Activated naive CD8-positive, alpha-beta T cell treated with anti-CD3 and anti-CD28 coated beads, Interleukin-2, amount 50 U/mL, for 24 hours (primary cell): ENCODE measurements at regions not wholly inside any gene's neighbourhood (a gene's known extent, or its start where the extent isn't known, plus 50 kb on each side); places are given as distances from the start of the nearest gene placed in this dataset.
"Not testable (repeated sequence)": the region's sequence is repeated elsewhere in the genome, so short reads cannot be mapped to it uniquely, and the experiment has no call there.

Source experiments
- ATAC-seq: fragments of 150-1000 bp; cut with Tn5 transposase; one replicate; pipeline ENCODE4 v1.10.0; 2021
- DNase-seq: peaks from one replicate; pipeline ENCODE4 v3.0.0; 2021
- H3K27ac Mint-ChIP-seq: one replicate; pipeline ENCODE4 v1.8.0; 2021; ENCODE audit warnings: mild to moderate bottlenecking, mixed read lengths
- H3K27me3 Mint-ChIP-seq: one replicate; pipeline ENCODE4 v1.8.0; 2021; ENCODE audit warnings: mixed read lengths
- H3K36me3 Mint-ChIP-seq: one replicate; pipeline ENCODE4 v1.8.0; 2021; ENCODE audit warnings: low read depth, mixed read lengths
- H3K4me1 Mint-ChIP-seq: one replicate; pipeline ENCODE4 v1.8.0; 2021; ENCODE audit warnings: mixed read lengths
- H3K4me3 Mint-ChIP-seq: one replicate; pipeline ENCODE4 v1.8.0; 2021; ENCODE audit warnings: mild to moderate bottlenecking, moderate library complexity, mixed read lengths
- H3K9me3 Mint-ChIP-seq: one replicate; pipeline ENCODE4 v1.8.0; 2021; ENCODE audit warnings: mixed read lengths

DNA sequence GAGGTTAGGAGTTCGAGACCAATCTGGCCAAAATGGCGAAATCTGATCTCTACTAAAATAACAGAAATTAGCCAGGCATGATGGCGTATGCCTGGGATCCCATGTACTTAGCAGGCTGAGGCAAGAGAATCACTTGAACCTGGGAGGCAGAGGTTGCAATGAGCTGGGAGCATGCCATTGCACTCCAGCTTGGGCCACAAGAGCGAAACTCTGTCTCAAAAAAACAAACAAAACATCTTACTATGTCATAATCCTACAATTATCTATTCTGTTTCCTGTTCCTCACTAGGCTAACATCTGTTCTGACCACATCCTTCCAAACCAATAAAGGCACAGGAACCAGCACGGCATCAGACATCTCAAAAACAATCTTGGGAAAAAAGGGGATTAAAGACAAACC is 361.8 kb upstream of the UBE2E3 start:
- Mint-ChIP-seq H3K9me3 (peaks cover 4% of the 10 kb centered on the region), H3K27me3 (peaks cover 2% of the 10 kb centered on the region), H3K4me1 (no peaks in the 10 kb centered on the region), H3K4me3 (no peak overlapping the region), H3K27ac (no peak overlapping the region), H3K36me3 (no peaks in the 10 kb centered on the region)
- ATAC-seq (no peak), DNase-seq (no peak)

DNA sequence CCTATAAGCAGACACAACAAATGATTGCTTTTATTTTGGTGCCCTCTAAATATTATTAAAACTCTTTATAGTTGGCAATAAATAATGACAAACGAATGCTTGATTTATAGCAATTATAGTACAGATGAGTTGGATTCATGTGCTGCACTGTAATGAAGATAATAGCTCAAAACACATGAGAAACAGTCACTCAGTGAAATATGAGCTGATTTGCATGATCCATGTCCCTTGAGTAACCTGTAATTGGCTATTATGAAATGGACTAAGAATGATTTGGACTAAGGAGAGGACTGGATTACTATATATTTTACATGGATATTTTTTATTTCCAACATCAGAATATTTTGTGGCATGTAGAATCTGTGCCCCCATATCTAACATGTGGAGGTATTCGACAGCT is 365.6 kb upstream of the UBE2E3 start:
- Mint-ChIP-seq H3K27me3 (peaks cover 2% of the 10 kb centered on the region), H3K36me3 (no peaks in the 10 kb centered on the region), H3K4me3 (no peak overlapping the region), H3K9me3 (no peaks in the 10 kb centered on the region), H3K27ac (no peak overlapping the region), H3K4me1 (no peaks in the 10 kb centered on the region)
- DNase-seq (no peak), ATAC-seq (no peak)

DNA sequence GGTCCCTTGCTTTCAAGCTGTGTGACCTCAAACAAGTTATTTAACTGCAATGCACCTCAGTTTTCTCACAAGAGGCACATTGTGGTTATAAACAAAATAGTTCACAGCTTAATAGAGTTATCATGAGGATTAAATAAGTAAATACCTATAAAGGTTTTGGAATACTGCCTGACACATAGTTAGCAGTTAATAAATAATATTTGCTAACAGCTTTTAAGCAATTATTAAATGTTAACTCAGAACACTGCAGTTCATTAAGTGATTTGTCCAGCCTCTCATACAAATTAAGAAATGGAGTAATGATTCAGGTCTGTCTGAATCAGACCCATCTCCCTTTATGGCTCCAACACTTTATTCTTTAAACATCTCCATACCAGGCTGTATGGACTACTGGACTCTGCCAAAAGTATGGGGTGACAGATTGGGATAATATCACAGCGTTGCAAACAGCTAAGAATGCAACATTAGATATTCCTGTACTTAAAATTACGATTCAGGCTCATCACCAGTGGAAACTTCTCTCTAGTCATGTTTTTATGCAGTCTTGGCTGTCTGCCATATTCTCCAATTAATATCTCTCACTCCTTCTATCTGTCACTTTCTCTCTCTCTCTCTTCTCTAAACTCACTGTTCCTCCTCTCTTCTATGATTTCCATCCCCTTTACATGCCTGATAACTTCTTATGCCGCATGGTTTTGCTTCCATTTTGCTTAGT is 370.6 kb upstream of the UBE2E3 start:
- Mint-ChIP-seq H3K4me1 (no peaks in the 10 kb centered on the region), H3K4me3 (no peak overlapping the region), H3K27me3 (no peaks in the 10 kb centered on the region), H3K36me3 (no peaks in the 10 kb centered on the region), H3K9me3 (no peaks in the 10 kb centered on the region), H3K27ac (no peak overlapping the region)
- no peak for ATAC-seq
- no peak for DNase-seq

DNA sequence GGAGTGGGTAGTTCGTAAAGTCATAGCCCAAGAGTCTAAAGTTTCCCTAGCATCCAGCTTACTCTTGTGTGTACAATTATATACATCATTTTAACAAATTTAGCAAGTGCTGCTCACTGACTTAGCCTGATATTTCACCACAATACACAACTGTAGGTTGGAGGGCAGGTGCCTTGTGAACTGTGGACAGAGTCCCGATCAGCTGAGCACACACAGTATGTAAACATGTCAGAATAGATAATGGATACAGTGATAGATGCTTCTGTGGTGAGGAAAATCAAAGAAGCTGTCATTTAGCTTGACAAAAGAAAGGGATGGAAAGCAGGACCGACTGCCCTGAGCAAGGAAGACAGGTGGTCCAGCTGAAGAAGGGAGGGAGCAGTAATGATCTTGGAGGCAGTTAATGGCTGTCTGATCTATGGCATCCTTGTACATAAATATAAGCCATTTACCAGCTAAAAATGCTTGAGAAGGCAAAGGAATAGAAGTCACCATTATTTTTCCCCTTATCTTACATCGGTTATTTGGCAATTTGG is 372.8 kb upstream of the UBE2E3 start:
- no peaks in the 10 kb centered on the region for H3K36me3 Mint-ChIP-seq
- H3K4me3 Mint-ChIP-seq, result no peak overlapping the region
- no peaks in the 10 kb centered on the region for H3K4me1 Mint-ChIP-seq
- no peak for DNase-seq
- ATAC-seq, result no peak
- no peak overlapping the region for H3K27ac Mint-ChIP-seq
- no peaks in the 10 kb centered on the region for H3K27me3 Mint-ChIP-seq
- H3K9me3 Mint-ChIP-seq, result no peaks in the 10 kb centered on the region

DNA sequence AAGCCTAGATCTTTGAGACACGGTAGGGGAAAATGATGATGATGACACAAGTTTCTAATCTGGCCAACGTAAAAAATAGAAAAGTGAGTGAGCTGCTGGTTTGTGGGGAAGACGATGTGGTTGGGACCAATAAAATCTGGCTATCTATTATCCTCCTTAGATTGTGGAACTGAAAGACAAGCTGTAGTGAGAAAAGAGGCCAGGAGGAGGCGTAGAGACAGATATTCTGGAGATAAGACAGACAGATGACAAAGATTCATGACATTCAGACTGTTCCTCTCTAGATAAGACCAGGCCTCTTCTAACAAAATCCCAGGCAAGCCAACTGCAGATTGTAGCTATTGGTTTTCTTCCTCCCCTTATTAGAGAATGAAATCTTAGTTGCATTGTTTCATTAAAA is 376.3 kb upstream of the UBE2E3 start:
- Mint-ChIP-seq H3K36me3 (no peaks in the 10 kb centered on the region), H3K27ac (no peak overlapping the region), H3K4me3 (no peak overlapping the region), H3K4me1 (no peaks in the 10 kb centered on the region), H3K9me3 (no peaks in the 10 kb centered on the region), H3K27me3 (no peaks in the 10 kb centered on the region)
- ATAC-seq (no peak), DNase-seq (no peak)

DNA sequence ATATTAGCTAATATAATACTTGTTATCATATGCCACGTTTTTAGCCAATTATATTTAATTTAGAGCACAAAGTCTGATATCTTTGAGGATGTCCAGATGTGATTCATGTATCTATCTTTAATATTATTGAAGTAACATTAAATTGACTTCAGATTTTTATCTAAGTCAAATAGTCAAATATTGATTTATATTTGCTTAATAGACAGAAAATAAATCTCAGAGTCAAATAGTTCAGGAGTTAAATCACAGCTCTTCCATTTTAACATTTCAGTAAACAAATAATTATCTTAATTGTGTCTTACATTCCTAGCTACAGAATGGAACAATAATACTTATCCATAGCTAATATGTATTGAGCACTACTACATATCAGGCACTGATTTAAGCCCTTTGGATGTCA is 379.4 kb upstream of the UBE2E3 start:
- no peak for ATAC-seq
- no peak overlapping the region for H3K27ac Mint-ChIP-seq
- H3K9me3 Mint-ChIP-seq, result peaks cover 3% of the 10 kb centered on the region

DNA sequence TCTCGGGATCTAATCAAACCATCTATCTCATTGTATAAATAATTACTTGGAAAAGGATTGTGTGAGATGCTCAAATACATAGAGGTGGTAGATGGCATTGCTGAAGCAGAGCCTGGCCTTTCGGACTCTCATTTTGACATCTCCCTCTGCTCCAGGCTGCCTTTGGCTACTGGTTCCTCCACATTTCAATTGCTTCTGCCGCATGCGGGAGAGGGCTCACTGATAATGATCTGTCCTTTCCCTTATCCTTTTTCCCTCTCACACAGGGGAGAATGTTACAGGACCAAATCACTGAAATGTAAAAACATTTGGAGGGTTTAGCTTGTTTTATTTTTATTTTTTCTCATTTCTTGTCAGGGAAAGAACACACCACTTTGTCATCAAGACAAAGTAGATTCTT is 380.6 kb upstream of the UBE2E3 start:
- no peak for DNase-seq
- Mint-ChIP-seq H3K4me3 (no peak overlapping the region), H3K27ac (no peak overlapping the region), H3K4me1 (no peaks in the 10 kb centered on the region), H3K36me3 (no peaks in the 10 kb centered on the region), H3K9me3 (peaks cover 3% of the 10 kb centered on the region), H3K27me3 (no peaks in the 10 kb centered on the region)
- ATAC-seq, result no peak

More for the DNA sequence above, 379.4 kb upstream of the UBE2E3 start:
- DNase-seq, result no peak
- no peaks in the 10 kb centered on the region for H3K36me3 Mint-ChIP-seq
- no peaks in the 10 kb centered on the region for H3K27me3 Mint-ChIP-seq
- H3K4me3 Mint-ChIP-seq, result no peak overlapping the region
- H3K4me1 Mint-ChIP-seq, result no peaks in the 10 kb centered on the region

DNA sequence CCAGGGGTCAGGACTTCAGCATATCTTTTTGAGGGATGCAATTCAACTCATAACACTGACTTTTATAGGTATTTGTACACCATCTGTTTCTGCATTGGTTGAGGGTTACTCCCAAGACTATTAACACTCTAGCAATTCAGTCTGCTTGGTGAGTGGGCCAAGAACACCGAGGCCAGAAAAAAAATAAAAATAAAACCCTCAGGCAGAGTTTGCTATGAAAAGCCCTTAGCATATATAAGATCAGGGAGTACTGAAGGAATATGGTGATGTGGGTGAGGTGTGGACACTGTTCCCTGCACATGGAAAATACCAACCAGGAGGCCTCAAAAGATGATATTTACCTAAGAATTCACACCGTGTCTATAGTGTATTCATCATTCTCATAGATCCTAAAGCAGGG is 383.2 kb upstream of the UBE2E3 start:
- peaks cover 3% of the 10 kb centered on the region for H3K9me3 Mint-ChIP-seq
- H3K4me3 Mint-ChIP-seq, result no peak overlapping the region
- ATAC-seq (no peak), DNase-seq (no peak)
- H3K4me1 Mint-ChIP-seq, result no peaks in the 10 kb centered on the region
- no peak overlapping the region for H3K27ac Mint-ChIP-seq
- no peaks in the 10 kb centered on the region for H3K36me3 Mint-ChIP-seq
- no peaks in the 10 kb centered on the region for H3K27me3 Mint-ChIP-seq

DNA sequence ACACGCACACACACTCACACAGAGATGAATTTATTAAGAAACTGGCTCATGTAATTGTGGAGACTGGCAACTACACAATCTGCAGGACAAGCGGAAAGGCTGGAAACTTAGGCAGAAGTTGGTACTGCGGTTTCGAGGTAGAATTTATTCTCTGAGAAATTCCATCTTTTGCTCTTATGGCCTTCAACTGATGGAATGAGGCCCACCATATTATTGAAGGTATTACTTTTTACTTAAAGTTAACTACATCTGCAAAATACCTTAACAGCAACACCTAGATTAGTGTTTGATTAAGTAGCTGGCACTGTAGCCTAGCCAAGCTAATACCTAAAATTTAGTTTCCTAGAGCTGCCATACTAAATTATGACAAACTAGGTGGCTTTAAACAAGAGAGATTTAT is 384.0 kb upstream of the UBE2E3 start:
- Mint-ChIP-seq H3K4me3 (no peak overlapping the region), H3K4me1 (peaks cover 3% of the 10 kb centered on the region), H3K36me3 (no peaks in the 10 kb centered on the region), H3K9me3 (peaks cover 3% of the 10 kb centered on the region), H3K27me3 (no peaks in the 10 kb centered on the region), H3K27ac (no peak overlapping the region)
- ATAC-seq, result no peak
- DNase-seq, result no peak

DNA sequence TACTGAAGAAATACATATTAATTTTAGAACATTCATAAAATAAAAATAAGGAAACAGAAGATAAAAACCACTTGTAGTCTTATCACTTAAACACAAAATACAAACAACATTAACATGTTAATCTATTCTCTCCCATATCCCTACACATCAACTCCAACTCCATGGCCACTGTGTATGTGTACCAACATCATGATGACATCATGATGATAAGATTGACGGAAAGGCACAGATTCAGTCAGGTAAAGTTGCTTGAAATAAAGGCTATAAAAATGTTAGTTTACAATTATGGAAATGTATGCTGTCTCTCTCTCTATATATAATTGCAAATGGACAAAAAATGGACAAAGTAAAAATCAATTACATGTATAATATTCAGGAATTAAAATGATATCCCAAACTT is 388.5 kb upstream of the UBE2E3 start:
- Mint-ChIP-seq H3K27ac (no peak overlapping the region), H3K27me3 (no peaks in the 10 kb centered on the region), H3K4me1 (peaks cover 12% of the 10 kb centered on the region), H3K36me3 (peaks cover 2% of the 10 kb centered on the region), H3K9me3 (peaks cover 22% of the 10 kb centered on the region), H3K4me3 (no peak overlapping the region)
- ATAC-seq, result no peak
- DNase-seq, result no peak

DNA sequence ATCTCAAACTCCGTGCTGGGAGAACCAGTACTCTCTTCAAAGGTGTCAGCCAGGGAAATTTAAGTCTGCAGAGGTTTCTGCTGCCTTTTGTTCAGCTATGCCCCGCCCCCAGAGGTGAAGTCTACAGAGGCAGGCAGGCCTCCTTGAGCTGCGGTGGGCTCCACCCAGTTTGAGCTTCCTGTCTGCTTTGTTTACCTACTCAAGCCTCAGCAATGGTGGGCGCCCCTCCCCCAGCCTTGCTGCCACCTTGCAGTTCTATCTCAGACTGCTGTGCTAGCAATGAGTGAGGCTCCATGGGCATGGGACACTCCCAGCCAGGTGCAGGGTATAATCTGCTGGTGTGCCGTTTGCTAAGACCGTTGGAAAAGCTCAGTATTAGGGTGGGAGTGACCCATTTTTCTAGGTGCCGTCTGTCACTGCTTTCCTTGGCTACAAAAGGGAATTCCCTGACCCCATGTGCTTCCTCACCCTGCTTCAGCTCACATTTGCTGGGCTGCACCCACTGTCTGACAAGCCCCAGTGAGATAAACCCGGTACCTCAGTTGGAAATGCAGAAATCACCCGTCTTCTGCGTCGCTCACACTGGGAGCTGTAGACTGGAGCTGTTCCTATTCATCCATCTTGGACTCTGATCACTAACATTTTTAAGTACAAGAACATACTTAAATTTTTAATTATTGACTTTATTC is 389.2 kb upstream of the UBE2E3 start:
- not testable (repeated sequence) for DNase-seq, H3K27me3 Mint-ChIP-seq, H3K27ac Mint-ChIP-seq, ATAC-seq, H3K36me3 Mint-ChIP-seq, H3K4me3 Mint-ChIP-seq
- Mint-ChIP-seq H3K4me1 (peaks cover 12% of the 10 kb centered on the region), H3K9me3 (peaks cover 20% of the 10 kb centered on the region)

DNA sequence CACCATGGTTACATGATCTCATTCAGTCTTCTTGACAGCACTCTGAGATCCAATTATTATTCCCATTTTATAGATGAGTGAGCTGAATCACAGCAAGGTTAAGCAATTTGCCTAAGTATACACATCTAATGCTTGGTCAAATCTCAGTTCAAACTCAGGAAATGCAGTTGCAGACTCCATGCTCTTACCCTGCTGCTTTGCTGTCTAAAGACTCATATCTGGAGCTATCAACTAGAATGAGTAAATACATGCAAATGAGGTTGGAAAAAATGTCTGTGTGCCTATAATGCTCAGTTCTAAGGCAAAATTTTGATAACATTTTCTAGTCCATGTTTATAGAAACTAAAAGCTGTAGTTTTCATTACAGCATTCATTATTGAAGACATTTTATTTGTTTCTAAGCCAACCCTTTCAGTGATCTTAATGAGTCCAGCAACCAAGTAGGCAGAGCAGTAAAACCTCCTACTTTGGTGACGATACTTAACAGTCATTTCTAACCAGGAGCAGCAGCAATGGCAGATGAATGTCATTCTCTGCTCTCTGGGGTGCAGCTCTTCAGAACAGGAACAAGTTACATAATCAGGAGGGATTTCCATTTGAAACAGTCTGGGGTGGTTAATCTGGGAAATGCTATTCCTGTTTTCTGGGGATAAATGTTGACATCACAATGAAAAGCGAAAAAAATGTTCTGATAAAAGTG is 396.8 kb upstream of the UBE2E3 start:
- no peaks in the 10 kb centered on the region for H3K27me3 Mint-ChIP-seq
- peaks cover 6% of the 10 kb centered on the region for H3K9me3 Mint-ChIP-seq
- no peak overlapping the region for H3K27ac Mint-ChIP-seq
- no peaks in the 10 kb centered on the region for H3K36me3 Mint-ChIP-seq
- DNase-seq, result no peak
- no peak for ATAC-seq
- H3K4me1 Mint-ChIP-seq, result no peaks in the 10 kb centered on the region
- no peak overlapping the region for H3K4me3 Mint-ChIP-seq

DNA sequence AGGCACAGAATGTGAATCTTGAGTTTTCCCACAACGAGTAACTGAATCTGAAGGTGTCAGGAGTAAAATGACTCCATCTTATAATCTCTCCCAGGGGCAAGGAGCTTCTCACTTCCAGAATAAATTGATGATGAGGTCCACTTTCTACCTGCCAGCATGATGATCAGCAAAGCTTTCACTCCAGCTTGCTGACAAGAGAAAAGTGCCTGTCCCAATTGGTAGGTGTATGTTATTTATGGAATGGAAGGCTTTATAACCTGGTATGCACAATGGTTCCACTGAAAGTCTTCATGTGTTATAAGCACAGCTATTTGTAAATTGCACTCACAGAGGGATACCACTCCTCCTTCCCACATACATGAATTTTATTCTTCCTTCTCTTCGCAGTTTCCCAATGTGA is 401.0 kb upstream of the UBE2E3 start:
- DNase-seq (no peak), ATAC-seq (no peak)
- H3K27me3 Mint-ChIP-seq, result no peaks in the 10 kb centered on the region
- H3K27ac Mint-ChIP-seq, result no peak overlapping the region
- no peaks in the 10 kb centered on the region for H3K36me3 Mint-ChIP-seq
- H3K9me3 Mint-ChIP-seq, result no peaks in the 10 kb centered on the region
- no peak overlapping the region for H3K4me3 Mint-ChIP-seq
- H3K4me1 Mint-ChIP-seq, result no peaks in the 10 kb centered on the region

DNA sequence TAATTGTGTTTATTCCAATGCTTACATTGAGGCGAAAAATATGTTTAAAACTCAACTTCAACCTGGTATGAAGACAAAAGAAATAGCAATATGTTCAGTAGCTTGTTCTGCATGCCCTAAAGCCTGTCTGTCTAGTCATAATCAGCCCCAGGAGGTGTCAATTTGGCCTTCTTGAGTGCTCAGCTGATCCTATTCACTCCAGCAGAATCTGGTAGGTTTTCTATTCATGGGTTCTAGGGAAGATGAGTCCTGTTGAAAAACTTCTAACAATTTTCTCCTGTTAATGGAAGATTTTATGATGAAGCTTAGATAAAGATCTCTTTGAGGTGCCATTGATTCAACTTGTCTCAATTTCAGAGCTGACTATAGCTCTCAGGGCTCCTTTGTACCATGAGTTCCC is 402.0 kb upstream of the UBE2E3 start:
- Mint-ChIP-seq H3K36me3 (no peaks in the 10 kb centered on the region), H3K4me1 (no peaks in the 10 kb centered on the region), H3K9me3 (no peaks in the 10 kb centered on the region), H3K27ac (no peak overlapping the region), H3K4me3 (no peak overlapping the region), H3K27me3 (no peaks in the 10 kb centered on the region)
- DNase-seq, result no peak
- no peak for ATAC-seq

DNA sequence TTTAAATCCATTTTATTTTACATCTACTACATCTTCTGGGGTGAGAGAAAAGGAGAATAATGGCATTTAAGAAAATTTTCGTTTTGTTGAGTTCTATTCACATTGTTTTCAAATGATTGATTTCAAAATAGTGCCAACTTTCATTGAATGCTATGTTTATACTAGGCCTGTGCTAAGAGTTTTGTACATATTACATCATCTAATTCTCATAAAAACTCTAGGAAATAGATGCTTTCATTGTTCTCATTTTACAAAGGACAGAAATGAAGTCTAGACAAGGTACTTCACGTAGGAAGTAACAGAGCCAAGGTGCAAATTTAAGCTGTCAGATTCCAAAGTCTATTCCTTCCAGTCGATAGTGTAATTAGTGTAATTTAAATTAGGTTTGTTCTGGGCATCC is 402.8 kb upstream of the UBE2E3 start:
- H3K4me3 Mint-ChIP-seq, result no peak overlapping the region
- H3K4me1 Mint-ChIP-seq, result no peaks in the 10 kb centered on the region
- DNase-seq (no peak), ATAC-seq (no peak)
- H3K27me3 Mint-ChIP-seq, result no peaks in the 10 kb centered on the region
- no peaks in the 10 kb centered on the region for H3K9me3 Mint-ChIP-seq
- H3K27ac Mint-ChIP-seq, result no peak overlapping the region
- H3K36me3 Mint-ChIP-seq, result no peaks in the 10 kb centered on the region
